HL-60 (cell line): ENCODE measurements at regions not wholly inside any gene's neighbourhood (a gene's known extent, or its start where the extent isn't known, plus 50 kb on each side); places are given as distances from the start of the nearest gene placed in this dataset.

Experiments used
- DNase-seq, 2 experiments: peaks; one replicate each; pipeline ENCODE4 v3.0.0-alpha.2; 2010 to 2020; ENCODE audit warnings: low read depth in 1 of 2, low spot score in 1 of 2
- H3K27ac ChIP-seq: fragments of 250-450 bp; sonication (Bioruptor Pico); replicated peaks from 2 replicates; pipeline ENCODE4 v1.5.1; 2020; ENCODE audit warnings: mild to moderate bottlenecking, moderate library complexity
- H3K27me3 ChIP-seq: fragments of 250-450 bp; sonication (Bioruptor Pico); 2 replicates; pipeline ENCODE4 v1.5.1; 2021; ENCODE audit warnings: mild to moderate bottlenecking, moderate library complexity; ENCODE audit not compliant: insufficient read depth, poor library complexity, severe bottlenecking
- H3K4me3 ChIP-seq: replicated peaks from 2 replicates; pipeline ENCODE4 v1.5.1; 2011; ENCODE audit warnings: mild to moderate bottlenecking, control low read depth, low read length; ENCODE audit not compliant: insufficient read depth
- GABPA ChIP-seq: IDR thresholded peaks from 2 replicates; pipeline ENCODE4 v1.6.1; 2012; ENCODE audit warnings: low read depth
- POLR2AphosphoS5 ChIP-seq: IDR thresholded peaks from 2 replicates; pipeline ENCODE4 v1.6.1; 2012; ENCODE audit warnings: low read depth
- REST ChIP-seq: IDR thresholded peaks from 2 replicates; pipeline ENCODE4 v1.6.1; 2012; ENCODE audit warnings: low read depth; ENCODE audit not compliant: insufficient replicate concordance
- SPI1 ChIP-seq: IDR thresholded peaks from 2 replicates; pipeline ENCODE4 v1.6.1; 2012; ENCODE audit warnings: low read depth, mild to moderate bottlenecking, borderline replicate concordance
- TF ChIP-seq, protein P1 (sequence below): IDR thresholded peaks from one replicate; pipeline ENCODE4 v1.5.1; 2011; ENCODE audit warnings: low read length, control low read depth, inconsistent platforms; ENCODE audit not compliant: insufficient read depth

DNA sequence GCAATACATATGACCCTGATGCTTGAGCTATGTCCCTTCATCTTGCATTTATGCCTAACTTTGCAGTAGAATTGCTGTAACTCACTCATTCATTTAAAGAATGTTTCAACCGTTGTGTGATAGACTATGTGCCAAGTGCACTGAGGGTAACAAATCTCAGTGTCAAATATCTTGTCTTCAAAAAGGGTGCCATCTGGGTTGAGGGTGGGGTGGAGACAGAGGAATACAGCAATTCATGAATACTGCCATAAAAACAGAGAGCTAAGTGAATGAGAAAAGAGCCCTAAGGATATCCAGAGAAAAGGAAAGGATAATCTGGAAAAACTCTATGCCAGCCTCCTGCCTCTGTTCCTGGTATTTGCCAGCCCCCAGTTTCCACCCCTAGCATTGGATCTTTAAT, 1534.4 kb upstream of the PIK3C3 start:
- Histone ChIP-seq H3K4me3 (no peak overlapping the region), H3K27me3 (no peaks in the 10 kb centered on the region), H3K27ac (no peak overlapping the region)
- DNase-seq, result no peak
- TF ChIP-seq POLR2AphosphoS5 (no peak), GABPA (no peak), REST (no peak), SPI1 (no peak)
- TF ChIP-seq, protein P1, sequence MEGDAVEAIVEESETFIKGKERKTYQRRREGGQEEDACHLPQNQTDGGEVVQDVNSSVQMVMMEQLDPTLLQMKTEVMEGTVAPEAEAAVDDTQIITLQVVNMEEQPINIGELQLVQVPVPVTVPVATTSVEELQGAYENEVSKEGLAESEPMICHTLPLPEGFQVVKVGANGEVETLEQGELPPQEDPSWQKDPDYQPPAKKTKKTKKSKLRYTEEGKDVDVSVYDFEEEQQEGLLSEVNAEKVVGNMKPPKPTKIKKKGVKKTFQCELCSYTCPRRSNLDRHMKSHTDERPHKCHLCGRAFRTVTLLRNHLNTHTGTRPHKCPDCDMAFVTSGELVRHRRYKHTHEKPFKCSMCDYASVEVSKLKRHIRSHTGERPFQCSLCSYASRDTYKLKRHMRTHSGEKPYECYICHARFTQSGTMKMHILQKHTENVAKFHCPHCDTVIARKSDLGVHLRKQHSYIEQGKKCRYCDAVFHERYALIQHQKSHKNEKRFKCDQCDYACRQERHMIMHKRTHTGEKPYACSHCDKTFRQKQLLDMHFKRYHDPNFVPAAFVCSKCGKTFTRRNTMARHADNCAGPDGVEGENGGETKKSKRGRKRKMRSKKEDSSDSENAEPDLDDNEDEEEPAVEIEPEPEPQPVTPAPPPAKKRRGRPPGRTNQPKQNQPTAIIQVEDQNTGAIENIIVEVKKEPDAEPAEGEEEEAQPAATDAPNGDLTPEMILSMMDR, result no peak

GRCh38 chr18:40417501-40417900, 1537.5 kb upstream of the PIK3C3 start:
- Histone ChIP-seq H3K4me3 (no peak overlapping the region), H3K27me3 (peaks cover 5% of the 10 kb centered on the region), H3K27ac (no peak overlapping the region)
- TF ChIP-seq REST (no peak), SPI1 (no peak), GABPA (no peak), POLR2AphosphoS5 (no peak)
- TF ChIP-seq, protein P1, result no peak
- DNase-seq, result no peak

GRCh38 chr18:40415821-40416220, 1539.2 kb upstream of the PIK3C3 start:
- peaks cover 5% of the 10 kb centered on the region for H3K27me3 ChIP-seq
- no peak overlapping the region for H3K4me3 ChIP-seq
- no peak for TF ChIP-seq REST
- no peak for TF ChIP-seq GABPA
- TF ChIP-seq POLR2AphosphoS5, result no peak
- no peak for TF ChIP-seq SPI1
- TF ChIP-seq, protein P1, result no peak
- no peak overlapping the region for H3K27ac ChIP-seq
- no peak for DNase-seq
